ENCODE measurements at regions not wholly inside any gene's neighbourhood (a gene's known extent, or its start where the extent isn't known, plus 50 kb on each side); places are given as distances from the start of the nearest gene placed in this dataset.

DNA sequence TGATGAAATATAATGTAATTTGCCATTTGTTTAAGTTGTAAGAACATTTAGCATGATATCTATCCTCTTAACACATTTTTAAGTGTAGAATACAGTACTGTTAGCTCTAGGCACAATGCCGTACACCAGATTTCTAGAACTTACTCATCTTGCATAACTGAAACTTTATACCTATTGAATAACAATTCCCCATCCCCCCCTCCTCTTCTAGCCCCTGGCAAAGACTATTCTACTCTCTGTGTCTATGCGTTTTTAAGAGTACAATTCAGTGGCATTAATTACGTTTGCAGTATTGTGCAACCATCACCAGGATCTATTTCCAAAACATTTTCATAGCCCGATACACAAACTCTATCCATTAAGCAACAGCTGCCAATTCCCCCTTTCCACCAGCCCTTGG, 261.7 kb downstream of the PLOD2 start:
- TF ChIP-seq, protein P1, sequence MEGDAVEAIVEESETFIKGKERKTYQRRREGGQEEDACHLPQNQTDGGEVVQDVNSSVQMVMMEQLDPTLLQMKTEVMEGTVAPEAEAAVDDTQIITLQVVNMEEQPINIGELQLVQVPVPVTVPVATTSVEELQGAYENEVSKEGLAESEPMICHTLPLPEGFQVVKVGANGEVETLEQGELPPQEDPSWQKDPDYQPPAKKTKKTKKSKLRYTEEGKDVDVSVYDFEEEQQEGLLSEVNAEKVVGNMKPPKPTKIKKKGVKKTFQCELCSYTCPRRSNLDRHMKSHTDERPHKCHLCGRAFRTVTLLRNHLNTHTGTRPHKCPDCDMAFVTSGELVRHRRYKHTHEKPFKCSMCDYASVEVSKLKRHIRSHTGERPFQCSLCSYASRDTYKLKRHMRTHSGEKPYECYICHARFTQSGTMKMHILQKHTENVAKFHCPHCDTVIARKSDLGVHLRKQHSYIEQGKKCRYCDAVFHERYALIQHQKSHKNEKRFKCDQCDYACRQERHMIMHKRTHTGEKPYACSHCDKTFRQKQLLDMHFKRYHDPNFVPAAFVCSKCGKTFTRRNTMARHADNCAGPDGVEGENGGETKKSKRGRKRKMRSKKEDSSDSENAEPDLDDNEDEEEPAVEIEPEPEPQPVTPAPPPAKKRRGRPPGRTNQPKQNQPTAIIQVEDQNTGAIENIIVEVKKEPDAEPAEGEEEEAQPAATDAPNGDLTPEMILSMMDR (conservative IDR thresholded peaks at IDR 0.05; ENCODE audit: low read depth, low read length) = no peak
- TF ChIP-seq EZH2 (IDR thresholded peaks at IDR 0.05; ENCODE audit: borderline replicate concordance, low read depth, low read length, poor library complexity, severe bottlenecking) = no peak

Measured in A673 (cell line).